ENCODE measurements at regions not wholly inside any gene's neighbourhood (a gene's known extent, or its start where the extent isn't known, plus 50 kb on each side); places are given as distances from the start of the nearest gene placed in this dataset.

DNA sequence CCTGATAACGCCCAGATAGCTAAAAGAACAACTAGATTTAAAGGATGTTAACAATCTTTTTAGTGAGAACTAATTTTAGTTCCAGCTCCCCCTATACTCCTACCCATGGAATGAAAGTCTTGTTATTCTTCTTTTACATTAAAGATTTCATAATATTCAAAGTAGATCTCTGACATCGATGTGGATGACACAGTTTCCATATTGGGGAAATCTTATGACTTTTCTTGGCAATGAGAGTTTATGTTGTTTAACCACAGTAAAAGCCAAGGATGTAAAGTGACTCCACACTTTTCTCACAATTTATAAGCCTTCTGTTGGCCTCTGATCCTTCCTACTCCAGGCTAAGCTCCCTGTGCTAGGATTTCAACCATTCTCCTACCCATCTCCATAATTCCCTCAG is 332.6 kb upstream of the KCNMB2 start:
- Histone ChIP-seq H3K36me3 (ENCODE audit: control insufficient read depth in 2 of 2, extremely low read depth in 1 of 2, insufficient read depth in 2 of 2, low read length in 2 of 2) (no peaks in the 10 kb centered on the region), H3K9me3 (replicated peaks; ENCODE audit: control insufficient read depth, insufficient read depth, low read length) (no peaks in the 10 kb centered on the region), H3K27ac (ENCODE audit: insufficient read depth, low read depth, low read length) (no peak overlapping the region), H2AFZ (ENCODE audit: low read depth, low read length) (no peak overlapping the region), H3K4me1 (ENCODE audit: control insufficient read depth, extremely low read depth, insufficient read depth, low read length) (peaks cover 14% of the 10 kb centered on the region), H3K4me2 (ENCODE audit: insufficient read depth, low read length) (no peak overlapping the region), H3K9ac (replicated peaks; ENCODE audit: extremely low read depth, insufficient read depth, low read length) (no peak overlapping the region), H4K20me1 (replicated peaks; ENCODE audit: control insufficient read depth, extremely low read depth, insufficient read depth, low read length) (no peaks in the 10 kb centered on the region), H3K27me3 (ENCODE audit: control insufficient read depth in 2 of 2, insufficient read depth in 2 of 2, low read length in 2 of 2) (no peaks in the 10 kb centered on the region), H3K79me2 (ENCODE audit: control insufficient read depth, insufficient read depth, low read length) (no peaks in the 10 kb centered on the region), H3K4me3 (replicated peaks in 1 of 3; ENCODE audit: insufficient read depth in 1 of 3, low read depth in 1 of 3, low read length in 3 of 3) (no peak overlapping the region), H3K9me1 (replicated peaks; ENCODE audit: control insufficient read depth, extremely low read depth, insufficient read depth, low read length) (no peaks in the 10 kb centered on the region)
- no TSS peak for BruUV-seq (replicated peaks)
- ChIA-PET CTCF (interaction anchor here (1.4 kb wide), 1 partner anchor 51 kb away, joined by 3 read pairs; no protein-coding TSS in a partner anchor), POLR2A (no interaction called here)
- FAIRE-seq = no peak
- no peak for TF ChIP-seq EZH2 (IDR thresholded peaks at IDR 0.05; ENCODE audit: borderline replicate concordance, low read depth, low read length, severe bottlenecking)
- TF ChIP-seq GATA2 (IDR thresholded peaks at IDR 0.05; ENCODE audit: insufficient read depth, insufficient read length, low read depth, low read length) = no peak
- dilution Hi-C loops (cut with MboI; ENCODE audit: extremely low pct_ligation_motif_present, low sequenced_read_pairs) (no loop called here), intact Hi-C loops (cut with micrococcal nuclease) (loop anchor here (2.0 kb wide), 2 partner anchors 33 to 51 kb away; no protein-coding TSS in a partner anchor)
- DNase-seq (ENCODE audit: low read depth, low spot score) = no peak

DNA sequence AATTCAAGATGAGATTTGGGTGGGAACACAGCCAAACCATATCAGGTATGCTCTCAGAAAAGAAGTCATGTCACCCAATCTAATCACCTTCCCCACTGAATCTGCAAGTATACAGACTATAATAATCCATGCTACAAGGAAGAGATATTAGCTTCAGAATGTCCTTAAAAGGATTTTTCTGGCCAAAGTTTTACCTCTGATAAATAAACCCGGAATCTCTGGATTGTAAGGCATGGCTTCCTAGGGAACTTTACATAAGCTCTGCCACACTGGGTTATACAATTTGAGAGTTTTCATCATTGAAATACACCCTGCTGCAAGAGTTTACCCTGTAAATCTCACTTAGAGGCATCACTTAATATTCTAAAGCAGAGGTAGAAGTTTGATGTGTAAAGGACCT is 330.5 kb upstream of the KCNMB2 start:
- Histone ChIP-seq H2AFZ (ENCODE audit: low read depth, low read length) (no peak overlapping the region), H3K79me2 (ENCODE audit: control insufficient read depth, insufficient read depth, low read length) (no peaks in the 10 kb centered on the region), H3K9ac (replicated peaks; ENCODE audit: extremely low read depth, insufficient read depth, low read length) (no peak overlapping the region), H3K36me3 (ENCODE audit: control insufficient read depth in 2 of 2, extremely low read depth in 1 of 2, insufficient read depth in 2 of 2, low read length in 2 of 2) (no peaks in the 10 kb centered on the region), H3K9me1 (replicated peaks; ENCODE audit: control insufficient read depth, extremely low read depth, insufficient read depth, low read length) (no peaks in the 10 kb centered on the region), H4K20me1 (replicated peaks; ENCODE audit: control insufficient read depth, extremely low read depth, insufficient read depth, low read length) (no peaks in the 10 kb centered on the region), H3K4me3 (replicated peaks in 1 of 3; ENCODE audit: insufficient read depth in 1 of 3, low read depth in 1 of 3, low read length in 3 of 3) (no peak overlapping the region), H3K9me3 (replicated peaks; ENCODE audit: control insufficient read depth, insufficient read depth, low read length) (no peaks in the 10 kb centered on the region), H3K4me1 (ENCODE audit: control insufficient read depth, extremely low read depth, insufficient read depth, low read length) (peaks cover 14% of the 10 kb centered on the region), H3K4me2 (ENCODE audit: insufficient read depth, low read length) (no peak overlapping the region), H3K27me3 (ENCODE audit: control insufficient read depth in 2 of 2, insufficient read depth in 2 of 2, low read length in 2 of 2) (no peaks in the 10 kb centered on the region), H3K27ac (ENCODE audit: insufficient read depth, low read depth, low read length) (no peak overlapping the region)
- ChIA-PET POLR2A (no interaction called here), CTCF (interaction anchor here (1.1 to 1.4 kb wide), 3 partner anchors 27 to 273 kb away, joined by 3 read pairs; no protein-coding TSS in a partner anchor)
- TF ChIP-seq JUN (IDR thresholded peaks at IDR 0.05; ENCODE audit: borderline replicate concordance, insufficient read depth, insufficient read length, low read depth) (no peak), MYC (IDR thresholded peaks at IDR 0.05; ENCODE audit: low read depth, low read length) (no peak), GATA2 (IDR thresholded peaks at IDR 0.05; ENCODE audit: insufficient read depth, insufficient read length, low read depth, low read length) (no peak), EZH2 (IDR thresholded peaks at IDR 0.05; ENCODE audit: borderline replicate concordance, low read depth, low read length, severe bottlenecking) (no peak), POLR2A (IDR thresholded peaks at IDR 0.05; ENCODE audit: low read depth, low read length) (no peak), FOS (IDR thresholded peaks at IDR 0.05; ENCODE audit: borderline replicate concordance, insufficient read depth, low read length) (no peak)
- TF ChIP-seq, protein P1, sequence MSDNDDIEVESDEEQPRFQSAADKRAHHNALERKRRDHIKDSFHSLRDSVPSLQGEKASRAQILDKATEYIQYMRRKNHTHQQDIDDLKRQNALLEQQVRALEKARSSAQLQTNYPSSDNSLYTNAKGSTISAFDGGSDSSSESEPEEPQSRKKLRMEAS (IDR thresholded peaks at IDR 0.05; ENCODE audit: insufficient read depth, insufficient read length) = no peak
- no peak for DNase-seq (ENCODE audit: low read depth, low spot score)
- BruUV-seq (replicated peaks) = no TSS peak
- FAIRE-seq = no peak
- intact Hi-C loops (cut with micrococcal nuclease) = no loop called here
- dilution Hi-C loops (cut with MboI; ENCODE audit: extremely low pct_ligation_motif_present, low sequenced_read_pairs) = no loop called here
